ENCODE measurements at regions not wholly inside any gene's neighbourhood (a gene's known extent, or its start where the extent isn't known, plus 50 kb on each side); places are given as distances from the start of the nearest gene placed in this dataset.

DNA sequence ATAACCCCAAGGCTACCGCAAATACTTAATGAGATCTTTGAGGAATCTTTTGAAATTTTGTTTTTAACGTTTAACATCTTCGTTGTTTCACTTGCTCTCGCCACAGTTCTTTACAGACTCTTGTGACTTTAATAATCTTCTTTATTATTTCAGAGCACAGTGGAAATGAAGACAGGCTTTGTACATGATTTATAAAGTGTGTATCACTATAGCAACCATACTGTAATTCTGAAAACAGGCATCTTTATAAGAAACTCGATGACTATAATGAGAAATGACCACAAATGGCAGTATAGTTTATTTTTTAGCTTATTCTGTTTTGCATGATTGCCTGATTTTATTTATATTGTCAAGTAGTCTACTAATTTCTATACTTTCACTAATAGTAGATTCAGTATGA lies 224.4 kb upstream of the GALNTL6 start:
- H3K9me3 Mint-ChIP-seq: peaks cover 11 to 17% of the 10 kb centered on the region in 2 donors
- no peak overlapping the region for H3K4me3 Mint-ChIP-seq
- Histone ChIP-seq H3K27me3 (ENCODE audit: control insufficient read depth, insufficient read depth, low read length) (no peaks in the 10 kb centered on the region), H3K4me3 (ENCODE audit: low read length) (no peak overlapping the region), H3K36me3 (ENCODE audit: control insufficient read depth, insufficient read depth, low read length) (no peaks in the 10 kb centered on the region), H3K27ac (ENCODE audit: low read length) (no peak overlapping the region), H3K4me1 (ENCODE audit: control insufficient read depth, insufficient read depth, low read length) (no peaks in the 10 kb centered on the region), H3K9me3 (ENCODE audit: control insufficient read depth, insufficient read depth, low read length) (no peaks in the 10 kb centered on the region)
- no peak for TF ChIP-seq CTCF (IDR thresholded peaks at IDR 0.05)
- H3K27ac Mint-ChIP-seq: no peak overlapping the region
- H3K36me3 Mint-ChIP-seq: no peaks in the 10 kb centered on the region
- intact Hi-C loops (cut with micrococcal nuclease): no loop called here
- no peaks in the 10 kb centered on the region for H3K27me3 Mint-ChIP-seq (ENCODE audit: low read depth in 2 of 2)
- WGBS (ENCODE audit: insufficient coverage): 68% methylated on average over 3 of the region's 5 CpGs
- no peaks in the 10 kb centered on the region for H3K4me1 Mint-ChIP-seq
- no peak for DNase-seq
- no peak for ATAC-seq

DNA sequence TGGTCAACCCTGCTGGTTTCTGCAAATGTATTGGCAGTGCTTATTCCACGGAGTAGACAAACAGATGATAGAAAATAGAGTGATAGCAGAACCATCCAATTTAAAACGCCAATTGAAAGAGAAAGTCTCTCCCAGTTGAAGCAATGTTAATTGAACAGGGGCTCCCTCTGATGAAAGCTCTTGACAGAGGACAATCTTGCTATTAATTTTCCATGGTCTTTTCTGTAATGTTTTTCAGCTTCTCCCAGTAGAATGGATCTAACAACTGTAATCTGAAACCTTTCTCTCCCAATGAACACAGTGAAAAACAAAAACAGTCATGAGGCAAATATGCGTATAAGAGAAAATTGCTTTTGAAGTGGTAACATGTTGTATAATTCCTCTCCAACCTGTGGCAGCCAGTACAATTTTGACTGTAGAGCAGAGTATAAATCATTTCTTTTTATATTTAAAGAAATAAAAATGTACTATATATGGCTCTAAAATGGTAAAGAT lies 225.1 kb upstream of the GALNTL6 start:
- DNase-seq (no peak), ATAC-seq (no peak)
- no peaks in the 10 kb centered on the region for H3K27me3 ChIP-seq (ENCODE audit: control insufficient read depth, insufficient read depth, low read length)
- H3K4me1 ChIP-seq (ENCODE audit: control insufficient read depth, insufficient read depth, low read length): no peaks in the 10 kb centered on the region
- H3K27ac ChIP-seq (ENCODE audit: low read length): no peak overlapping the region
- H3K36me3 Mint-ChIP-seq: no peaks in the 10 kb centered on the region
- no peak overlapping the region for H3K27ac Mint-ChIP-seq
- H3K9me3 ChIP-seq (ENCODE audit: control insufficient read depth, insufficient read depth, low read length): no peaks in the 10 kb centered on the region
- TF ChIP-seq CTCF (IDR thresholded peaks at IDR 0.05): no peak
- WGBS (ENCODE audit: insufficient coverage): 90% methylated on average over 2 of the region's 3 CpGs
- H3K27me3 Mint-ChIP-seq (ENCODE audit: low read depth in 2 of 2): no peaks in the 10 kb centered on the region
- no peak overlapping the region for H3K4me3 ChIP-seq (ENCODE audit: low read length)
- no peaks in the 10 kb centered on the region for H3K4me1 Mint-ChIP-seq
- peaks cover 9 to 17% of the 10 kb centered on the region in 2 donors for H3K9me3 Mint-ChIP-seq
- intact Hi-C loops (cut with micrococcal nuclease): no loop called here
- H3K4me3 Mint-ChIP-seq: no peak overlapping the region
- H3K36me3 ChIP-seq (ENCODE audit: control insufficient read depth, insufficient read depth, low read length): no peaks in the 10 kb centered on the region

- Mint-ChIP-seq H3K27me3 (ENCODE audit: low read depth in 2 of 2) (no peaks in the 10 kb centered on the region), H3K36me3 (peaks cover 6% of the 10 kb centered on the region), H3K27ac (no peak overlapping the region), H3K4me3 (no peak overlapping the region), H3K4me1 (no peaks in the 10 kb centered on the region), H3K9me3 (peaks cover 2 to 3% of the 10 kb centered on the region in 2 donors)
- no peak for DNase-seq
- H3K27me3 ChIP-seq (ENCODE audit: control insufficient read depth, insufficient read depth, low read length): no peaks in the 10 kb centered on the region
- intact Hi-C loops (cut with micrococcal nuclease): no loop called here
- ATAC-seq: no peak
- no peak for TF ChIP-seq CTCF (IDR thresholded peaks at IDR 0.05)
- H3K4me3 ChIP-seq (ENCODE audit: low read length): no peak overlapping the region
- no peaks in the 10 kb centered on the region for H3K4me1 ChIP-seq (ENCODE audit: control insufficient read depth, insufficient read depth, low read length)
- no peaks in the 10 kb centered on the region for H3K9me3 ChIP-seq (ENCODE audit: control insufficient read depth, insufficient read depth, low read length)
- no peak overlapping the region for H3K27ac ChIP-seq (ENCODE audit: low read length)
- no peaks in the 10 kb centered on the region for H3K36me3 ChIP-seq (ENCODE audit: control insufficient read depth, insufficient read depth, low read length)
Measured at GRCh38 chr4:171583790-171584189, 229.4 kb upstream of the GALNTL6 start.

GRCh38 chr4:171582961-171583581 lies 230.1 kb upstream of the GALNTL6 start:
- Histone ChIP-seq H3K27me3 (ENCODE audit: control insufficient read depth, insufficient read depth, low read length) (no peaks in the 10 kb centered on the region), H3K36me3 (ENCODE audit: control insufficient read depth, insufficient read depth, low read length) (no peaks in the 10 kb centered on the region), H3K27ac (ENCODE audit: low read length) (no peak overlapping the region), H3K9me3 (ENCODE audit: control insufficient read depth, insufficient read depth, low read length) (no peaks in the 10 kb centered on the region), H3K4me3 (ENCODE audit: low read length) (no peak overlapping the region), H3K4me1 (ENCODE audit: control insufficient read depth, insufficient read depth, low read length) (no peaks in the 10 kb centered on the region)
- Mint-ChIP-seq H3K36me3 (peaks cover 6% of the 10 kb centered on the region), H3K27me3 (ENCODE audit: low read depth in 2 of 2) (no peaks in the 10 kb centered on the region), H3K27ac (no peak overlapping the region), H3K4me3 (no peak overlapping the region), H3K4me1 (no peaks in the 10 kb centered on the region), H3K9me3 (peaks cover 2 to 3% of the 10 kb centered on the region in 2 donors)
- no peak for TF ChIP-seq CTCF (IDR thresholded peaks at IDR 0.05)
- ATAC-seq: no peak
- DNase-seq: no peak
- intact Hi-C loops (cut with micrococcal nuclease): no loop called here
- 50% methylated on average over 3 of the region's 4 CpGs for WGBS (ENCODE audit: insufficient coverage)
